Hepatocyte (in vitro differentiated cells): ENCODE measurements at regions not wholly inside any gene's neighbourhood (a gene's known extent, or its start where the extent isn't known, plus 50 kb on each side); places are given as distances from the start of the nearest gene placed in this dataset.

Source experiments
- DNase-seq: peaks from one replicate; pipeline ENCODE4 v3.0.0-alpha.2; 2016; ENCODE audit warnings: low spot score
- H2AFZ ChIP-seq: fragments of 200-600 bp; sonication (generic); 2 replicates; pipeline ENCODE4 v1.6.0; 2016; ENCODE audit warnings: antibody characterized with exemption, mild to moderate bottlenecking
- H3K27ac ChIP-seq: fragments of 200-600 bp; sonication (generic); 2 replicates; pipeline ENCODE4 v1.5.1; 2016; ENCODE audit warnings: mild to moderate bottlenecking
- H3K27me3 ChIP-seq: fragments of 200-600 bp; sonication (generic); 2 replicates; pipeline ENCODE4 v1.6.1; 2016
- H3K36me3 ChIP-seq: fragments of 200-600 bp; sonication (generic); replicated peaks from 2 replicates; pipeline ENCODE4 v1.5.1; 2016; ENCODE audit warnings: low read depth; ENCODE audit not compliant: insufficient read depth
- H3K4me1 ChIP-seq: fragments of 200-600 bp; sonication (generic); 2 replicates; pipeline ENCODE4 v1.5.1; 2016; ENCODE audit warnings: mild to moderate bottlenecking, moderate library complexity; ENCODE audit not compliant: insufficient read depth
- H3K4me2 ChIP-seq: fragments of 200-600 bp; sonication (generic); 2 replicates; pipeline ENCODE4 v1.6.0; 2016
- H3K4me3 ChIP-seq: fragments of 200-600 bp; sonication (generic); 2 replicates; pipeline ENCODE4 v1.5.1; 2016; ENCODE audit warnings: mild to moderate bottlenecking
- H3K79me2 ChIP-seq: fragments of 200-600 bp; sonication (generic); 2 replicates; pipeline ENCODE4 v1.6.0; 2017; ENCODE audit warnings: mild to moderate bottlenecking
- H3K9me2 ChIP-seq: fragments of 200-600 bp; sonication (generic); replicated peaks from 2 replicates; pipeline ENCODE4 v1.6.0; 2017; ENCODE audit warnings: mild to moderate bottlenecking; ENCODE audit not compliant: insufficient read depth
- H3K9me3 ChIP-seq: fragments of 200-600 bp; sonication (generic); 2 replicates; pipeline ENCODE4 v1.5.1; 2016; ENCODE audit warnings: low read depth, mild to moderate bottlenecking
- H4K20me1 ChIP-seq: fragments of 200-600 bp; sonication (generic); 2 replicates; pipeline ENCODE4 v1.6.0; 2016; ENCODE audit warnings: mild to moderate bottlenecking; ENCODE audit not compliant: insufficient read depth, poor library complexity, severe bottlenecking
- EZH2 ChIP-seq: fragments of 200-600 bp; sonication (generic); IDR thresholded peaks from 2 replicates; pipeline ENCODE4 v1.6.1; 2016; ENCODE audit warnings: antibody characterized with exemption, mild to moderate bottlenecking, borderline replicate concordance
- EZH2phosphoT487 ChIP-seq: fragments of 200-600 bp; sonication (generic); IDR thresholded peaks from one replicate; pipeline ENCODE4 v1.6.1; 2018; ENCODE audit warnings: antibody characterized with exemption, mild to moderate bottlenecking, low read depth, moderate library complexity; ENCODE audit not compliant: unreplicated experiment, severe bottlenecking
- WGBS: methylation state at CpG from one replicate; pipeline ENCODE4 v1.1.6; 2016; ENCODE audit warnings: low lambda C conversion rate; ENCODE audit errors: missing lambda C conversion rate; 5-methylcytosine and 5-hydroxymethylcytosine counted together
- TF ChIP-seq, protein P1 (sequence below): fragments of 200-600 bp; sonication (generic); IDR thresholded peaks from 2 replicates; pipeline ENCODE4 v1.5.1; 2016; ENCODE audit warnings: antibody characterized with exemption, mild to moderate bottlenecking; ENCODE audit not compliant: poor library complexity

DNA sequence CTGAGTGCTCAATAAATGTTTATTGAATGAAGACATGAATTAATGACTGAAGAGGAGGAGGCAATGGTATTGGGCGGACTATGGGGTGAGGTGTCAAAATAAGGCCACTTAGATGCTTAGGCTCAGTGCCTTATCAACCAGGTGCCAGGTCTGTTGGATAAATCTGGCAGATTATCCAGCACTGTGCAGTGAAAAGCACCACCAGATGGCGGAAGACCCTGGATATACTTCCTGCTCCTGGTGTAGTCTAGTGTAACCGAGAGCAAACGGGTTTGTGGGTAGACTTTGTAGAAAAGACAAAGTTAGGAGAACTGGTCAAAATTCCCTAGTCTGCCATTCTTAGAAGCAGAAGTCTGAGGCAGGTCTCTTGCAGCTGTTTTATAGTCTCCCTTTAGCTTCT, 306.3 kb downstream of the ATP23 start:
- no peaks in the 10 kb centered on the region for H3K79me2 ChIP-seq

DNA sequence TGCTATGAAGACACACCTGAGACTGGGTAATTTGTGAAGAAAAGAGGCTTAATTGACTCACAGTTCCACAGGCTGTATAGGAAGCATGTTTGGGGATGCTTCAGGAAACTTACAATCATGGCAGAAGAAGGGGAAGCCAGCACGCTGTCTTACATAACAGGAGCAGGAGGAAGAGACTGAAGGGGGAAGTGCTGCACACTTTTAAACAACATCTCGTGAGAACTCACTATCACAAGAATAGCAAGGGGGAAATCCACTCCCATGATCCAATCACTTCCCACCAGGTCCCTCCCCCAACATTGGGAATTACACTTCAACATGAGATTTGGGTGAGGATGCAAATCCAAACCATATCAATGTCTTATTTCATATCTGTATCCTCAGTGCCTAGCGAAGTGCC, 307.2 kb downstream of the ATP23 start:
- Histone ChIP-seq H3K4me3 (no peak overlapping the region), H2AFZ (no peak overlapping the region), H3K4me1 (no peaks in the 10 kb centered on the region), H3K36me3 (no peaks in the 10 kb centered on the region), H3K4me2 (no peak overlapping the region), H3K27me3 (no peaks in the 10 kb centered on the region), H3K9me2 (no peaks in the 10 kb centered on the region), H3K79me2 (no peaks in the 10 kb centered on the region), H3K9me3 (no peaks in the 10 kb centered on the region), H3K27ac (no peak overlapping the region), H4K20me1 (no peaks in the 10 kb centered on the region)
- 90% methylated on average over 3 of the region's 3 CpGs for WGBS
- TF ChIP-seq EZH2phosphoT487 (no peak), EZH2 (no peak)
- DNase-seq: no peak

More for the DNA sequence above, 306.3 kb downstream of the ATP23 start:
- Histone ChIP-seq H3K27me3 (no peaks in the 10 kb centered on the region), H3K36me3 (no peaks in the 10 kb centered on the region), H4K20me1 (no peaks in the 10 kb centered on the region), H3K4me3 (no peak overlapping the region), H3K27ac (no peak overlapping the region), H3K9me3 (no peaks in the 10 kb centered on the region), H2AFZ (no peak overlapping the region), H3K4me2 (no peak overlapping the region), H3K9me2 (no peaks in the 10 kb centered on the region), H3K4me1 (no peaks in the 10 kb centered on the region)
- DNase-seq: no peak
- TF ChIP-seq EZH2phosphoT487: no peak
- TF ChIP-seq EZH2: no peak
- TF ChIP-seq, protein P1, sequence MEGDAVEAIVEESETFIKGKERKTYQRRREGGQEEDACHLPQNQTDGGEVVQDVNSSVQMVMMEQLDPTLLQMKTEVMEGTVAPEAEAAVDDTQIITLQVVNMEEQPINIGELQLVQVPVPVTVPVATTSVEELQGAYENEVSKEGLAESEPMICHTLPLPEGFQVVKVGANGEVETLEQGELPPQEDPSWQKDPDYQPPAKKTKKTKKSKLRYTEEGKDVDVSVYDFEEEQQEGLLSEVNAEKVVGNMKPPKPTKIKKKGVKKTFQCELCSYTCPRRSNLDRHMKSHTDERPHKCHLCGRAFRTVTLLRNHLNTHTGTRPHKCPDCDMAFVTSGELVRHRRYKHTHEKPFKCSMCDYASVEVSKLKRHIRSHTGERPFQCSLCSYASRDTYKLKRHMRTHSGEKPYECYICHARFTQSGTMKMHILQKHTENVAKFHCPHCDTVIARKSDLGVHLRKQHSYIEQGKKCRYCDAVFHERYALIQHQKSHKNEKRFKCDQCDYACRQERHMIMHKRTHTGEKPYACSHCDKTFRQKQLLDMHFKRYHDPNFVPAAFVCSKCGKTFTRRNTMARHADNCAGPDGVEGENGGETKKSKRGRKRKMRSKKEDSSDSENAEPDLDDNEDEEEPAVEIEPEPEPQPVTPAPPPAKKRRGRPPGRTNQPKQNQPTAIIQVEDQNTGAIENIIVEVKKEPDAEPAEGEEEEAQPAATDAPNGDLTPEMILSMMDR: no peak
- 95% methylated on average over 4 of the region's 4 CpGs for WGBS

DNA sequence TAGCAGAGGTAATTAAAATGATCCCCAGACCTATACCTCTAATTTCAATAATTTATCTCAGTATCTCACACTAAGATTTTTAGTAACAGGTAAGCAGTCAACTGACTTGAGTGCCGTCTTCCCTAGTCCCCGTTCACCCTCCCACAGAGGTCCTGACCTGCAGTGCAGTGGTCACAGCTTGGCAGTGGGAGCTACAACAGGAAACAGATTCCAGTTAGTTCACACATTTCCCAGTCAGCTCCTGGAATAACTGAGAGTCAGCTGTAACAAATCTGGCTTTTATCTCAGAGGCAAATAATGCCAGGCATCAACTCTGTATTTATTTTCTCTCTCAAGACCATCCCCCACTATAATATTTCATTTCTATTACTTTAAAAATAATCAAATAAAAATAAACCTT, 308.2 kb downstream of the ATP23 start:
- Histone ChIP-seq H3K4me3 (no peak overlapping the region), H2AFZ (no peak overlapping the region), H3K4me1 (no peaks in the 10 kb centered on the region), H3K27me3 (no peaks in the 10 kb centered on the region), H3K4me2 (no peak overlapping the region), H3K9me3 (no peaks in the 10 kb centered on the region), H3K9me2 (no peaks in the 10 kb centered on the region), H3K79me2 (no peaks in the 10 kb centered on the region), H3K27ac (no peak overlapping the region), H3K36me3 (no peaks in the 10 kb centered on the region), H4K20me1 (no peaks in the 10 kb centered on the region)
- TF ChIP-seq, protein P1: no peak
- no peak for TF ChIP-seq EZH2phosphoT487
- WGBS: 61% methylated on average over 2 of the region's 2 CpGs
- no peak for DNase-seq

DNA sequence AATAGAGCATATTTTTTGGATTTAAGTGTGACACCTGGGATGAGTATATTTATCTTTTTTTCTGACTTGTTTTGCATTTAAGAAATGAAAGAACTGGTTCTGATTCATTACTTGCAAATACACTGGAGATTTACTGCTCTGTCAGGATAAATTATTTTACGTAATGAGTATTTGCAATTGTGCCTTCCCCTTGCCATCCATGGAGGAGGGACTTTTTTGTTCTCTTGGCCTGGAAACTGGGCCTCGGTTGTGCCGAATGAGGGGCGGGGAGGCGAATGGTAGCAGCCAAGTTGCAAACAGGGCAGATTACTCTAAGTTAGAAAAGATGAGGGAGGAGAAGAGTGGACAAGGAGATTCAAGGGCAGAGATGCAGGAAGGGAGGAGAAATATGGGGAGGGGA, 308.7 kb downstream of the ATP23 start:
- 94% methylated on average over 5 of the region's 5 CpGs for WGBS
- H2AFZ ChIP-seq: no peak overlapping the region
- H3K9me2 ChIP-seq: no peaks in the 10 kb centered on the region

More for the DNA sequence above, 308.7 kb downstream of the ATP23 start:
- H3K4me3 ChIP-seq: no peak overlapping the region
- H3K27me3 ChIP-seq: no peaks in the 10 kb centered on the region
- H4K20me1 ChIP-seq: no peaks in the 10 kb centered on the region
- DNase-seq: no peak
- TF ChIP-seq EZH2phosphoT487 (no peak), EZH2 (no peak)
- TF ChIP-seq, protein P1: no peak
- no peaks in the 10 kb centered on the region for H3K79me2 ChIP-seq
- H3K36me3 ChIP-seq: no peaks in the 10 kb centered on the region
- no peak overlapping the region for H3K4me2 ChIP-seq
- no peaks in the 10 kb centered on the region for H3K4me1 ChIP-seq
- H3K9me3 ChIP-seq: no peaks in the 10 kb centered on the region
- no peak overlapping the region for H3K27ac ChIP-seq
